DMS 273 treated with DMSO at 0.1 percent for 48 hours (cell line): ENCODE measurements at regions not wholly inside any gene's neighbourhood (a gene's known extent, or its start where the extent isn't known, plus 50 kb on each side); places are given as distances from the start of the nearest gene placed in this dataset.

Experiments
- DNase-seq: peaks from one replicate; lab custom pipeline; 2025; lab: John Stamatoyannopoulos, UW

DNA sequence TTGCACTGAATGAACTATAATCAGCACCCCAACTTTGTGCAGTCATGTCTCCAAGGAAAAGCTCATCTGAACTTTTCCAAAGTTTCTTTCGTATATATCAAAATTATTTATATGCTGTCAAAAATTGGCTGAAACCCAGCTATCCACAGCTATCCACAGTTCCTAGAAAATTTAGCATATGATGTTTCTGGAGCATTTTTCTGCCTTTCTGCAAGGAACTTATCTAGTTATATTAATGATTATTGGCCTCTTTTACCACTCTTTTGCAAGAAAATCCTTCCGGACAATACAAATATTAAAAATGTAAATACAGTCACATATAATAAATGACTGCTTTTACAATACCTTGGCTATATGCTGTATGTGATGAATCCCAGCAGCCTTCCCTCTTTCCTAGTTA is 270.2 kb downstream of the TMEM167A start:
- DNase-seq: no peak

DNA sequence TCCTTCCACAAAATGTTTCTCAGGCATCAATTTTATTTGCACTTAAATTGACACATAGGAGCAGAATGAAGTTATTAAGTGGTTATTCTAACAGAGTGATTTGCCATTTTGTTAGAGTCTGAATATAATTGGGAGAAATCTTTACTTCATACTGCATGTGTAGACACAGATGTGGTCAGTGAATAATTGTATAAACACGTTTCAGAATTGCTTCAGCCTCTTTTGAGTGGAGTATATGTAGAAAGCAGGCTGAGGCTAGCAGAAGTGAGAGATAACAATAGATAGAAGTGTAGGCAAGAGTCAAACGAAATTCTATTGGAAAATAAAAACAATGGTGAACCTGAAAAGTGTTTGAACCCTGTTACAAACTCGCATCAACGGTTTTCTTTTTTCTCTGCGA is 270.7 kb downstream of the TMEM167A start:
- DNase-seq: no peak

DNA sequence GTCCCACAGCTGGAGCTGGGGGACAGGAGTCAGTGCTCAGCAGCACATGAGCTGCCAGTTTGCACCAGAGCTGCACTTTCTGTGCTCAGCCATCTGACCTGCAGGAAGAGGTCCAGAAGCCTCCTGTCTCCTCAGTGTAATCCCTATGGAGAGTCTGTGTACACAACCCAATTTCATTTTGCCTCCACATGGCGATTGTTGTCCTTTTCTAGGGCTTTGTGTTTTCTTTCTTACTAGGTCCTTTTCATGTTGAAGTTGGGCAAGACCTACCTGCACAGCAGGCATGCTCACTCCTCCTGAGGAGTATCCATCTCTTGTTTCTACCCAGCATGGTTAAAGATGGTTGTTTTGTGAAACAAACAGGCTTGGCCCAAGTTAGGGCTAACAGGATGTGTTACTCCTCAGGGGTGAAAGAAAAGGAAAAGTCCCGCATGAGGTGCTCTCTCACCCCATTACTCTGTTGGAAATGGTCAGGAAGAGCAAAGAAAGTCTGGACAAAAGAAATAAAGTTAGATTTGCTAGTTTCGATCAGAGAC is 273.0 kb downstream of the TMEM167A start:
- no peak for DNase-seq

DNA sequence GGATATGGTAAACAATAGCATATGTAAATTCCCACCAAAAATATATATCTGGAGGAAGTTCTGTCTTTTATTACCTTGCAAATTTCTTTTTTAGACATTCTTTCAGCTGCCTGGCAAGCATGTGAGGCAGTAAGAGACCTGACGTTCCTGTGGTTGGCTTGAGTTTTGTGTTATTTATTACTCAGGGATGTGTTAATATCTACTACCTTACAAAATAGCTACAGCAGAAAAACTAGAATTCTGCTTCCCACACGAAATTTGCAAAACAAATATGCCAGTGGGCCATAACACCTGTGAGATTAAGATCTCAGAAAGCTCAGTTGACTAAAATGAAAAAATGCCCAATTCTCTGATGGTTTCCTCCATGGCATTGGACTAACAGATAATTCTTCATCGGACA is 274.2 kb downstream of the TMEM167A start:
- DNase-seq: no peak

DNA sequence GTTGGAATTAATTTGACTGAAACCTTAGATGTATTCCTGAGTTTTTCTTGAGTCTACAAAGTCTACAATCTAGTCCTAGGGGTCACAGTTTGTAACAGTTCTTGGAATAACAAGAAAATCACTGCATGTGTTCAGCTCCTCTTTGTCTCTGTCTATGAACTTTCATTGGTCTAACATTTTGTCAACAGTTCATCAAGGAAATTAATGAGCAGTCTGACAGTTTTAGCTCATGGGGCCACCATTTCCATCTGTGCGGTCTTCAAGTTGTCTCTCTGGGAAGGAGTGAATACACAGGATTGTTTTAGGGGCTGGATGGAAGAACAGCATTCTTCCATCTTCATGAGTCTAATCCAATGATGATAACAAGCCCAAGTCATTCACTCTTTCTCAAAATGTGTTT is 276.4 kb downstream of the TMEM167A start:
- no peak for DNase-seq

DNA sequence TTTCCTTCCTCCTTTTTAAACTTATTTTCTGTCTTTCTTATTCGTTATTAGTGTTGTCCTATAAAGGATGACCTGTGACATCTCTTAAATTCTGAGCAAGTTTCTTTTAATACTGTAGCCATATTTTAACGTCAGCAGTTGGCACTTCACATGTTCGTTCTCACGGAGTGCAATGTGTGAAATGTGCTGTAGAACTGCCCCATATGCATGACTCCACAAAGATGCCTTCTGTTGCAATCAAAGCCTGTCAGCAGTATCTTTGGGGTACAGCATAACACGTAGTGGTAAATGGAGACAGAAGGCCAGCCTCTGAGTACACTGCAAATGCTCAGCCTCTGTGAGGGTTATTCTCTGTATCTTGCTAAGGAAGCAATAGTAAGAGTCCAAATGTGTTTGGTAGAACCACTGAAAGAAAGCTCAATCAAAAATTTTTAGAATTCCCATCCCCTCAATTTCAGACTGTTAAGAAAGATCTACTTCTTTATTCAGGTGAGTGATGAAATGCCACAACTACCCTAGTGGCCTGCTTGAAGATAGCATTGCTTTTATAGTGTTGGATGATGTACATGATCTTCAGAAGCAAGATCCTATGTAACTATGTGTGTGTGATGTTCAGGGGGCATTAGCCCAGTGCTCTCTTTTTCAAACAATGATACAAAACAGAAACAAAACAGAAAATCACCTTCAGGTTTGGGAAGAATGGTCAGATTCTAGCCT is 277.7 kb downstream of the TMEM167A start:
- no peak for DNase-seq

DNA sequence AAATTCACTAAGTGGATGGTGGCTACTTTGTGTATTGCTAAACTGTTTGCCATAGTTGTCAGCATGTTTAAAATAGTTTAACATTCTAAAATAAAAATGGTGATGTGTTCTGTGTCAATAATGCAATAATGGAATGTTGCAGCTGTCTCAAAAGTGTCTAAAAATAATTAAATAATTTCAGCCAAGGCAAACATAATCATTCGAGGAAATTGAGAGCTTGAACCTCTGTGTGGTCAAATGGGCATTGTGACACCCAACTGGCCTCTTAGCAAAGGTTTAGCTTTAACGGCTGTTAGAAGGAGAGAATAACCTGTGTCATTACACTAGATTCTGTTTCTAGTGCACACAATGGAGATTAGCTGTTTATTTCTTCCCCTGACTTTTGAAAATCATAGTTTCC is 278.5 kb downstream of the TMEM167A start:
- DNase-seq: no peak

DNA sequence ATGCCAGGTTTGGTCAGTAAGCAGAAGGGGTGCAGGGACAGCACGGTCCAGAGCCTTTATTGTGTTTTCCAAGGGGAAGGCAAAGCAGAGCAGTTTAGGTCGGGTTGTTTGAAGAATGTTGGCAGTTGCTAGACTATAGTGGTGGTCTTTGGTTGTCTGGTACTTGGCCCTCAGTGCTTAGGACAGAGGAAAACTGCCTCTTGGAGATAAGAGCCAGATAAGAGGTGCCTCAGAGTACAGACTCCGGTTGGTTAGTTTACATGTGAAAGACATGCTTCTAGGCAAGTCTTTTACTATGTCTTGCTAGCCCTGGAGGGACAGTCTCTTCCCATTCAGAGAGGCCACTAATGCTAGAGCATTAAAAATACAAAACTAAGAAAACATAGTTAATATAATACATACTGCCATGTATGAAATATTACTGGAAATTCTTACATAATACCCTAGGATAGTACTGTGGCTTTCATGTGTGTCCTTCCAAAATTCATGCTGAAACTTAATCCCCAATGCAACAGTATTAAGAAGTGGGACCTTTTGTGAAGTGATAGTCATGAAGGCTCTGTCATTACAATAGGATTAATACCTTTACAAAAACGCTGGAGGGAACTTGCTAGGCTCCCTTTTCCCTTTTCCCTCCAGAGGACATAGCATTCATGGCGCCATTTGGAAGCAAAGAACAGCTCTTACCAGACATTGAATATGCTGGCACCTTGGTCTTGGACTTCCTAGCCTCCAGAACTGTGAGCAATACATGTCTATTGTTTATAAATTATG is 280.4 kb downstream of the TMEM167A start:
- DNase-seq: no peak

DNA sequence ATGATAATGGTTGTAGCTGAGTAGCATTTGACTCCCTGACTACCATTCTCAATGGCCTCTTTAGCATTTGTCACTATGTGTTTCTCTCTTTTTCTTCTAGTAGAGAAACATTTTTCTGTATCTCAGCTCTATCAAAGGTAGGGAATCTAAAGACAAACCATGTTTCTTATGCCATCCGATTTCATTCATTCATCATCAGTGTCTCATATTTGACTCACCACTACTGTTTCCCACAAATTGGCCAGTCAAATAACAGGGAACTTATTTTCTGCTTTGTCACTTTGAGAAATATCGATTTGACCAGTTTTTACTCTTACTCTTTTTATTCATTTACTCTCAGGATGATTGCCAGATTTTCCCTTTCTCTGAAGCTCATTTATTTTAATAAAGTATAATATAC is 282.3 kb downstream of the TMEM167A start:
- DNase-seq: no peak

DNA sequence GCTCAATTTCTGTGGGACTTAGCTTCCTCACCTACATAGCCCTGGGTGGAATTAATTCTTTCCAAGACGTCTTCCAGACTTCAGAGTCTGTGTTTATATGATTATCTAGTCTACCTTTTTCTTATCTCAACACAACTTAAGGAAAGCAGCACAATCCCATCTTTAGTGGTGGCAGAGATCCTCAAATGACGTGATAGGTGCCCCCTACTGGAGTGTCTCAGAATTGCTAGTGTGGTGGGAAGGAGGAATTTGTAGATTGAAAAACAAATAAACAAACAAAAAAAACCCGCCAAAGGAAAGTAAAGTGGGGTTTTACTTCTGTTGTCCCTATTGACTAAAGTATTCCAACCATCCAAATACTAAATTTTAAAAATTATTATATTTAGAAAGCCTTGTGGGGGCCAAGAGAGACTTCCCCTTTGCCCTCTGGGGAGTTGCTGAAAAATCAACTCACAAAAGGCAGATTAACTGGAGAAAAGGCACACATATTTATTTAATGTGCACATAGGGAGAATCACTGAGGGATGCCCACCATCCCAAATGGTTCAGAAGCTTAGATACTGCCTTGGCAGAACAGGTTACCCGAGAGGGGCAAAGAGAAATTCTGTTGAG is 283.3 kb downstream of the TMEM167A start:
- no peak for DNase-seq

DNA sequence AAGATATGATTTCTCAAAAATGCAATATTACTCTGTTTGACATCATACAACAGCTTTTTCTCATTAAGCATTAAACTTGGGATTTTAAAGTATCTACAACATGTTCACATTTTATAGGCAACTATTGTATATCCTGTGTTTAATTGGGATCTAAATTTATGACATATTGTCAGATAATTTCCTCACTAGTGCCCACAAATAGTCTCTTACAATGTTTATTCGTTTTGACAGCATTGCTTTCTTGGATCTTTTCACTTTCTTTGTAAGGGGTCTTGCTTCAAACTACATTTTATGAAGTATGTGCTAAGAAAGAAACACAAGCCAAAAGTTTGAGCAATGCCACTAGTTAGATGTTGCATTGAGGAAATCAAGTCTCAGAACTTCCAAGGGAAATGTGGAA is 285.1 kb downstream of the TMEM167A start:
- no peak for DNase-seq

DNA sequence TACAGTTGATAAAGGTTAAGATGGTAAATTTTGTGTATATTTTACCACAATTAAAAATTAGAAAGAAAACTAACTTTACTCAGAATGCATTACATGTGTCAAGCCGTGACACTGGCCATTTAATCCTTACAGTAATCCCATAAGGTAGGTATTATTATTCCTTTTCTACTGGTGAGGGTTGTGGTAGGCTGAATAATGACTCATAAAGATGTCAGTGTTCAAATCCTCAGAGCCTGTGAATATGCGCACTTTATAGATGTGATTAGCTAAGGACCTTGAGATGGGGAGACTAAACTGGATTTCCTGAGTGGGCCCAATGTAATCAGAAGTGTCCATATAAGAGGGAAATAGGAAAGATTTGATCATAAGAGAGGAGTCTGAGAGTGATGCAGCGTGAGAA is 288.1 kb downstream of the TMEM167A start:
- no peak for DNase-seq

DNA sequence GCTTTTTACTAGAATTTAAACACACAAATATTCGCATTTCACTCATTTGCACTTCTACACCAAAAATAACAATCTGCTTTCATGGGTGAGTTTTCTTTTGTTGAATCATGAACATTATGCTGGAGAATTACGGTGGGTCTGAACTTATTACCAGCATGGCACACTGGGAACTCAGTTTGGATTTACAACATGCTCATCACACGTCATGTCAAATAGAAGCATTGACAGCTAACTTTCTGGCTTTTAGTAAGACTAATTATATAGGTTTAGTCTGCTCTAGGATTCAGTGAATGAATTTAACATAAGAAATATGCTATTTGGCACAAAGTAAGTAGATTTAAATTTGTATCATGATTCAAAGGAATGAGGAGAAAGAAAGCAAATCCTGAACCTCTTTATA is 290.4 kb downstream of the TMEM167A start:
- DNase-seq: no peak

DNA sequence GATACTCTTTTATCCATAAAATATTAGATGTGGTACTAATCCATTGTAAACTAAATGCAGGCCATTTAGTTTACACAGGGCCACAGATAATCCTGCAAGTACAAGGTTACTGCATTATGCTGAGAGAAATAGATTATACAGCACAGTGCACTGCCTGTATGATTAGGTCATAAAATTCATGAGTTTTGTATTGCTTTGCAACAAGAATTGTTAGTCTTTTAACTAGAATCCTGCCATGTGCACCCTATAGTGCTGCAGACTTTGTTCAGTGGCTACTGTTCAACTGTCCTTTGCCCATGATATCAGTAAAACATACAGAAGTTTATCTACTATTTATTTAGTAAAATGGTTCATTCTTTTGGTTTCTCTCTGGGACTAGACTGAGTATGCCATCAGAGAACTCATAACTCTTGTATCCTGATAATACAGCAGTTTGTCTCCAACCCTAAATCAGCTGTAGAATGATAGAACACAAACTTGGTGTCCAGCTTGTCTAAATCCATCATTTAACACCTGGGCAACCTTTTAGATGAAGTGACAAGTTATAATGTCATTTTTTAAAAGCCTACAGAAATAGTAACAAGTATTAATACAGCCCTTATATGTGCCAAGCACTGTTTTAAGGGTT is 291.2 kb downstream of the TMEM167A start:
- no peak for DNase-seq

DNA sequence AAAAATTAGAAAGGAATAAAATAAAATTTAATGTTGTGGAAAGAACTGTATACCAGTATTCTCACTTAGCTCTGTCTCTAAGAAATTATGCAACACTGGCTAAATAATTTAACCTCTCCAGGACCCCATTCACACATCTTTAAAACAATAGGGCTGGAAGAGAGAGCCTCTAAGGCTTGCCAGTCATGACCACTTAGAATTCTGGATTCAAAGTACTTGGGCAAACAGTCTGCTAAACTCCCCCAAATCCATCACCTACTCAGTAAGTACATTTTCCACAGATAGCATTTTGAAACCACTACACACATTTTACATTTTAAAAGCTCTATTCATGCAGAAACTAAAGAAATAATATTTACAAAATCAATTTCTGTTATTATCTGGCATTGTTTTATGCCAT is 291.7 kb downstream of the TMEM167A start:
- no peak for DNase-seq

DNA sequence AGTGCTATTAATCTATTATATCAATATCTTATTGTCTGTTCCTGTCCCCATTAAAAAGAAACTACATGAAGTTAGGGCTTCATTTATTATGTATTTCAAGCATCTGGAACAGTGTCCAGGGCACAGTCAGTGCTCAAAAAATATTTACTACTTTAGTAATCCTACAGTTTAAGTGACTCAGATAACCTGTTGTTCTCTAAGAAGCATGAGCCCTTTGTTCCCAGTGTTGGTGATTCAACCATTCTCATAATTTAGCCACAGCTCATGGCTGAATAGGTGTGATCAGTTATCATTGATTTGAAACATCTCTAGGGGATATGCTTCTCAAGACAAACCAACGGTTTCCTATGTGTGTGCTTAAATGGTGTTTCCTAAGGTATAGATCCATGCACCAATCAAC is 292.7 kb downstream of the TMEM167A start:
- no peak for DNase-seq

DNA sequence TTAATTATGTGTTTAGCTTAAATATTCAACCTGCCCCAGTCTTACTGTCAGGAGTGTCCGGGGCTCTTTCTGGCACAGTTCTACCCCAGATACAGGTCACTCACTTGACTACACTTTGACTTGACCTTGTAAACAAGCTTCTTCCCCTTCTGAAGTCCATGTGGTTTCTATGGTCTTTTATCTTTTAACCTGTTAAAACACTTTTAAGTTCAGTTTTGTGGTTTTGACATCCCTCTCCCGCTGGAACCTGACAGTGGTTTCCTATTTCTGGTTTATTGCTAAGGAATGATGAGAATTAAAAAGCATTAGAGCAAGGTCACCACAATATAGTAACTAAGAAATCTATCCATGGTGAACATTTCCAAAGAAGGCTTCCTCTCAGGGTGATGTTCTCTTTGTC is 300.1 kb downstream of the TMEM167A start:
- no peak for DNase-seq

DNA sequence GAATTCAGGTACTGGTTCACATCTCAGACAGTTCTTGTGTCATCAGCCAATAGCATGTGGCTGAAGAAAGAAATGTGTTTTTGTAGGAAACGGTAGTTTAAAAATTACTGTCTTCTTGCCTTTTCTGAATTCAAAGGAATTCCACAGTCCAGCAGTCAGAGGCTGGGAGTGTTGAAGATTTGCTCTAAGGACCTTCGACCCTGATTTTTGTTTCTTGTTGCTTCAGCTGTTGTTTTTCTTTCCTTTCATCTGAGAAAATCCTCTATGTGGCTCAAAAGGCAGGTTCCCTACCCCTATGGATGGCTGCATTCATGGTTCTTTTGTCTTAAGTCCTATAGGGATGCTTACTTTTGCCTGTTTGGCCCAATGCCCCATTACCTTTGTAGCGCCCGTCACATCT is 304.9 kb downstream of the TMEM167A start:
- no peak for DNase-seq

DNA sequence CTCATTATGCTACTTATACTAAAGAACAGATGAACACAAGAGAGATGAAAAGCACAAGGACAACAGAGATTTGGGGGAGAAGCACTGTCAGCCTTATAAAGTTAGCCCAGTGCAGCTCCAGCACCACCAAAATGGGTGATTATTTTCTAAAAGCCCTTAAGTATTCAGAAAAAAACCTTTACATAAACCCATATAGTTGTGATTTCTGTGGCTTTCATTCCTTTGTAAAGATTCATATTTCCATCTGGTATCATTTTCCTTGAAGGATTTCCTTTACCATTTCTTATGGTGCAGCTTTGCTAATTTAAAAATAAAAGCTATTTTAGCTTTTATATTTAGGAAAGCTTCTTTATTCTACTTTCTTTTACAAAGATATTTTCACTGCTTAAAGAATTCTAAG is 311.0 kb downstream of the TMEM167A start:
- no peak for DNase-seq

DNA sequence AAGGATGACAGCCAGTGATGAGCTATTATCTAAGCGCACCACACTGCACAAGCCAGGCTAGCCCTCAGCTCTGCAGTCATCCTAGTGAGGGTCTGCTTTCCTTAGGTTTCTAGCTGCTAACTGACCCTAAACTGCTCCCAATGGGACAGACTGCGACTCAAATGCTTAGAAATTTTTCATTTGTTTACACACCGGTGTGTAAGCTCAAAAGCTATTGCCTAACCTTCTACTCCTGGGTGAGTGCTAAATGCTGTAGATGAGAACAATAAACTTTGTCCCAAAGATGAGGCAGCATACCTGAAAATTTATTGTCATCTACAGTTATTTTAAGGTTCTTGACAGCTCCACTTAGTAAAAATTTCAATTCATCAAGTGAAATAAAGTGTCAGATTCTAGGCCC is 311.4 kb downstream of the TMEM167A start:
- no peak for DNase-seq

DNA sequence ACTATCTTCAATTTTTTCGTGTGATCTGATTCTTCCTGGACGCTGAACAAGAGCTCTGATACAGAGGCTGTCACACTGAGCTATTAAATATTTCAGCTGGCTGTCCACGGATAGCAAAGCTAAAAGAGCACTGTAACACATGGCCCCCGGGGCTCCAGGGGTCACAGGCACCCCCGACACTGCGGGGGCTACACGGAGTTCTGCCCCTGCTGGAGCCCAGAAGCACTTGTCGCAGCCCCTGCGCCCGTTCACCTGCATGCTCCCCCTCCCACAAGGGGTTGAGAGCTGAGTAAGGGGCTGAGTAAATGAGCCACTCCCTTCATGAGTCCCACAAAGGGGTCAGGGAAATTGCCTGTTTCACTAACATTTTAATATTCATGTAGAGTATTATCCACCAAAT is 316.3 kb downstream of the TMEM167A start:
- DNase-seq: no peak

DNA sequence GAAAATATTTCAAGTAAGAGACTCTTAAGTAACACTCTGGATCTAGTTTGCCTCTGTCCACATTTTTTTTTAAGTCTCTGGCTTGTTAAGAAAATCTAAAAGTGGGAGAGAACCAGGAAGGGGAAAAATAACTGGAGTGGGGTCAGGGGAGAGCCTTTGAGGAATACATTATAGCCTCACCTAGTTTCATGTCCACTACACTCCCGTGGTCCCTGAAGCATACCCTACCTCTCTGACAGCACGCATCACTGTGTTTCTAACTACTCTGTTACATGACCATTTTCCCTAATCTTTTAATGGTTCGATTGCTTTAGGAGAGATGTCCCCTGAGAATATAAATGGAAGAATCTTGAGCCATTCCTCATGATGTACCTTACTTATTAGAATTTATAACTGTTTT is 318.3 kb downstream of the TMEM167A start:
- no peak for DNase-seq

DNA sequence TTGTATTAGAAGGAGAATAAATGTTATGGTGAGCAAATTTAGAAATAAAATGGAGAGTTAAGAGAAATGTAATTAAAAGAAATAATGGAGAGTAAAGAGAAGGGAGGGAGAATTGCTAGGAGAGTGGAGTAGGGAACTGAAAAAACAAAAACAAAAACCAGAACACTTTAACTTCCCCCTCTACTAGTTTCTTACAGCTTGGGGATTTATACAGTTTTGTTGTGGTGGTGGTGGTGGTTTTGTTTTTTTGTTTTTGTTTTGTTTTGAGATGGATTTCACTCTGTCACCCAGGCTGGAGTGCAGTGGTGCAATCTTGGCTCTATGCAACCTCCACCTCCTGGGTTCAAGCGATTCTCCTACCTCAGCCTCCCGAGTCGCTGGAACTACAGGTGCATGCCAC is 322.4 kb downstream of the TMEM167A start:
- DNase-seq: no peak
